HFF-Myc (cell line): ENCODE measurements at regions not wholly inside any gene's neighbourhood (a gene's known extent, or its start where the extent isn't known, plus 50 kb on each side); places are given as distances from the start of the nearest gene placed in this dataset.
A peak's percentile ranks its signal among the peaks of the same experiment; 100 is the strongest.

ENCODE experiments used
- DNase-seq: peaks from one replicate; pipeline ENCODE4 v3.0.0-alpha.2; 2011; ENCODE audit warnings: low read depth; ENCODE audit errors: extremely low read depth
- H3K4me3 ChIP-seq: replicated peaks from 2 replicates; pipeline ENCODE4 v1.5.1; 2011; ENCODE audit warnings: low read depth, mild to moderate bottlenecking, control low read depth, low read length
- CTCF ChIP-seq: IDR thresholded peaks from 2 replicates; pipeline ENCODE4 v1.5.1; 2012; ENCODE audit warnings: mild to moderate bottlenecking, low read depth, low read length, control low read depth; ENCODE audit errors: missing control alignments

GRCh38 chr4:138655286-138655685 is 360.3 kb upstream of the NOCT start:
- no peak for TF ChIP-seq CTCF
- DNase-seq = no peak
- H3K4me3 ChIP-seq = no peak overlapping the region

GRCh38 chr4:138650929-138651448 is 364.6 kb upstream of the NOCT start:
- no peak for TF ChIP-seq CTCF
- peak; percentile 56 for DNase-seq
- H3K4me3 ChIP-seq = no peak overlapping the region

GRCh38 chr4:138650495-138650894 is 365.1 kb upstream of the NOCT start:
- no peak for DNase-seq
- no peak for TF ChIP-seq CTCF
- H3K4me3 ChIP-seq = no peak overlapping the region

- no peak for TF ChIP-seq CTCF
- no peak overlapping the region for H3K4me3 ChIP-seq
- no peak for DNase-seq
These were observed 368.1 kb upstream of the NOCT start for GRCh38 chr4:138647433-138647832.

- H3K4me3 ChIP-seq = no peak overlapping the region
- no peak for TF ChIP-seq CTCF
- no peak for DNase-seq
These were observed 369.2 kb upstream of the NOCT start for GRCh38 chr4:138646383-138646782.

- TF ChIP-seq CTCF = no peak
- no peak for DNase-seq
- no peak overlapping the region for H3K4me3 ChIP-seq
These were observed 370.3 kb upstream of the NOCT start for GRCh38 chr4:138645289-138645688.

GRCh38 chr4:138644322-138644721 is 371.3 kb upstream of the NOCT start:
- no peak for DNase-seq
- no peak overlapping the region for H3K4me3 ChIP-seq
- no peak for TF ChIP-seq CTCF
